Adrenal gland (tissue), 9 donors: ENCODE measurements at regions not wholly inside any gene's neighbourhood (a gene's known extent, or its start where the extent isn't known, plus 50 kb on each side); places are given as distances from the start of the nearest gene placed in this dataset.

ENCODE experiments used
- DNase-seq, 7 donors: peaks; one replicate each; pipeline ENCODE4 v3.0.0-alpha.2; 2019 to 2020
- H3K27ac ChIP-seq, 5 donors: fragments of 200-600 bp; sonication (generic) in 4 of 5; 1 replicate in 3 of 5; 2 replicates in 2 of 5; pipeline versions ENCODE4 v1.5.1 to v1.8.0; 2016 to 2020; ENCODE audit warnings: mild to moderate bottlenecking in 1 of 5
- H3K27me3 ChIP-seq: fragments of 200-600 bp; 2 replicates; pipeline ENCODE4 v1.8.0; 2021
- H3K36me3 ChIP-seq, 2 donors: fragments of 200-600 bp; replicated peaks in 1 of 2; 1 replicate in 1 of 2; 2 replicates in 1 of 2; pipeline versions ENCODE4 v1.5.1 to v1.8.0; 2018 to 2022
- H3K4me1 ChIP-seq, 2 donors: fragments of 200-600 bp; replicated peaks in 1 of 2; 1 replicate in 1 of 2; 2 replicates in 1 of 2; pipeline versions ENCODE4 v1.5.1 to v1.8.0; 2018 to 2021
- H3K4me3 ChIP-seq, 4 donors: fragments of 200-600 bp; sonication (generic) in 3 of 4; one replicate each; pipeline ENCODE4 v1.5.1; 2016 to 2018
- H3K9me3 ChIP-seq, 3 donors: fragments of 200-600 bp; sonication (generic) in 1 of 3; replicated peaks in 1 of 3; 1 replicate in 2 of 3; 2 replicates in 1 of 3; pipeline versions ENCODE4 v1.5.1 to v1.8.0; 2016 to 2021
- POLR2A ChIP-seq, 2 donors: fragments of 450-650 bp; IDR thresholded peaks; one replicate each; pipeline ENCODE4 v1.6.1; 2017; ENCODE audit warnings: antibody characterized with exemption in 2 of 2, mild to moderate bottlenecking in 2 of 2, moderate library complexity in 1 of 2
- WGBS, 4 donors: extraction: QIAGEN DNeasy Blood & Tissue Kit in 2 of 4; methylation state at CpG; one replicate each; pipeline versions ENCODE4 v1.1.5 to v1.1.7; 2013 to 2017; 5-methylcytosine and 5-hydroxymethylcytosine counted together
- intact Hi-C, 2 donors: fragments of 100-400 bp; cut with DNase I; formaldehyde crosslinking; loops; one replicate each; pipeline versions ENCODE4 v1.14.1 to v1.15.0; 2022 to 2023
- TF ChIP-seq, protein P1 (sequence below), 6 experiments: fragments of 450-650 bp in 4 of 6; fragments of 200-600 bp in 2 of 6; sonication (generic) in 1 of 6; IDR thresholded peaks; 1 replicate in 5 of 6; 2 replicates in 1 of 6; pipeline versions ENCODE4 v1.5.1 to v1.8.0; 2016 to 2021; ENCODE audit warnings: antibody characterized with exemption in 6 of 6, mild to moderate bottlenecking in 2 of 6, moderate library complexity in 1 of 6
- donor health status: healthy with polysubstance abuse.
- donor health status: Bipolar disorder and iron deficiency.
- donor health status: DM: yes; HTN: yes; CAD: no.
- donor health status: DM: no; HTN: no; CAD: no.
- donor health status: DM: no; HTN: no; CAD: no.

DNA sequence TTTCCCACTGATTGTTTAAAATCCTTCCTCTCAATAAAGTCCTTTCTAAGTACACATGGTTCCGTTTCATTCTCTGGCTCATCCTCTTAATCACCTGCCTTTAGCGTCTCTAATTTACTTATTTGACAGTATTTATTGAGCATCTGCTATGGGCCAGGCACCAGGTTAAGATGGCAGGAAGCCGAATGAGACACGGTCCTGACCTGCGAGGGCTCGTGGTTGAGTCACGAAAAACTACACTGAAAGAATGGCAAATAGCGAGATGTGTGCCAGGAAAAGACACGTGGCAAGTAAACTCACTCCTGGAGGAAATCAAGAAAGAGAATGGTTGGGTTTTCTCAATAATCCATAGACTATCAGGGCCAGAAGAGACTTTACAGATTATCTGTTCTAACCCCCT is 60.9 kb downstream of the HES1 start:
- 91 to 96% (median 95%) methylated on average over 9 of the region's 9 CpGs for WGBS, 4 donors
- H3K27ac ChIP-seq: no peak overlapping the region
- no peak overlapping the region for H3K4me3 ChIP-seq
- no peaks in the 10 kb centered on the region for H3K27me3 ChIP-seq
- DNase-seq: no peak
- H3K4me1 ChIP-seq: no peaks in the 10 kb centered on the region
- no peaks in the 10 kb centered on the region for H3K9me3 ChIP-seq
- no peaks in the 10 kb centered on the region for H3K36me3 ChIP-seq
- intact Hi-C loops: no loop called here
- no peak for TF ChIP-seq POLR2A (IDR thresholded peaks at IDR 0.05)
- TF ChIP-seq, protein P1, sequence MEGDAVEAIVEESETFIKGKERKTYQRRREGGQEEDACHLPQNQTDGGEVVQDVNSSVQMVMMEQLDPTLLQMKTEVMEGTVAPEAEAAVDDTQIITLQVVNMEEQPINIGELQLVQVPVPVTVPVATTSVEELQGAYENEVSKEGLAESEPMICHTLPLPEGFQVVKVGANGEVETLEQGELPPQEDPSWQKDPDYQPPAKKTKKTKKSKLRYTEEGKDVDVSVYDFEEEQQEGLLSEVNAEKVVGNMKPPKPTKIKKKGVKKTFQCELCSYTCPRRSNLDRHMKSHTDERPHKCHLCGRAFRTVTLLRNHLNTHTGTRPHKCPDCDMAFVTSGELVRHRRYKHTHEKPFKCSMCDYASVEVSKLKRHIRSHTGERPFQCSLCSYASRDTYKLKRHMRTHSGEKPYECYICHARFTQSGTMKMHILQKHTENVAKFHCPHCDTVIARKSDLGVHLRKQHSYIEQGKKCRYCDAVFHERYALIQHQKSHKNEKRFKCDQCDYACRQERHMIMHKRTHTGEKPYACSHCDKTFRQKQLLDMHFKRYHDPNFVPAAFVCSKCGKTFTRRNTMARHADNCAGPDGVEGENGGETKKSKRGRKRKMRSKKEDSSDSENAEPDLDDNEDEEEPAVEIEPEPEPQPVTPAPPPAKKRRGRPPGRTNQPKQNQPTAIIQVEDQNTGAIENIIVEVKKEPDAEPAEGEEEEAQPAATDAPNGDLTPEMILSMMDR (IDR thresholded peaks at IDR 0.05): no peak

DNA sequence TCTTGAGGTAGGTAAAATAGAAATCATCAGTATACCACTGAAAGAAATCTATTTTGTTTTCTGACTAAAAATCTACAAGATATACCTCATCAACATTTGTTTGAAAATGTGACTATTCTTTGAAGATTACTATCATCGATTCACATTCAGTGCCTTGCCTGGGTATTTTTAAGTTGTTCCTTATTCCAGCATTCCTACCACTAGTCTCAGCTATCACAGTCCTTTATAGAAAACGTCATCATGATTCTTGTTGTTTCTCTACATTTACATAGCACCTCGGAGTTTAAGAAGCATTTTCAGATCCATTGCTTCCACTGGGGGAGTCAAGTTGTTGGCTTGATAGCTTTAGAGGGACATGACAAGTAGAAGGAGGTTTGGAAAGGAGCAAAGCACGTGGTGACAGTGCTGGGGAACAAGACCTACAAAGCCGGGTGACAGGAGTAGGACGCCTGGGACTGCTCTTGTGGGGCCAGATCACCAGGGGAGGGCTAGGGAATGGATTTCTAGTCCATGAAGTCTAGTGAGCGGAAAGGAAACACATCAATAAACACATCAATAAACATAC is 61.5 kb downstream of the HES1 start:
- intact Hi-C loops: no loop called here
- H3K4me3 ChIP-seq: no peak overlapping the region
- no peaks in the 10 kb centered on the region for H3K36me3 ChIP-seq
- DNase-seq: no peak
- TF ChIP-seq, protein P1 (IDR thresholded peaks at IDR 0.05): no peak
- TF ChIP-seq POLR2A (IDR thresholded peaks at IDR 0.05): no peak
- WGBS, 4 donors: 88 to 90% (median 89%) methylated on average over 7 of the region's 7 CpGs
- no peaks in the 10 kb centered on the region for H3K9me3 ChIP-seq
- no peaks in the 10 kb centered on the region for H3K4me1 ChIP-seq
- H3K27me3 ChIP-seq: no peaks in the 10 kb centered on the region
- no peak overlapping the region for H3K27ac ChIP-seq

DNA sequence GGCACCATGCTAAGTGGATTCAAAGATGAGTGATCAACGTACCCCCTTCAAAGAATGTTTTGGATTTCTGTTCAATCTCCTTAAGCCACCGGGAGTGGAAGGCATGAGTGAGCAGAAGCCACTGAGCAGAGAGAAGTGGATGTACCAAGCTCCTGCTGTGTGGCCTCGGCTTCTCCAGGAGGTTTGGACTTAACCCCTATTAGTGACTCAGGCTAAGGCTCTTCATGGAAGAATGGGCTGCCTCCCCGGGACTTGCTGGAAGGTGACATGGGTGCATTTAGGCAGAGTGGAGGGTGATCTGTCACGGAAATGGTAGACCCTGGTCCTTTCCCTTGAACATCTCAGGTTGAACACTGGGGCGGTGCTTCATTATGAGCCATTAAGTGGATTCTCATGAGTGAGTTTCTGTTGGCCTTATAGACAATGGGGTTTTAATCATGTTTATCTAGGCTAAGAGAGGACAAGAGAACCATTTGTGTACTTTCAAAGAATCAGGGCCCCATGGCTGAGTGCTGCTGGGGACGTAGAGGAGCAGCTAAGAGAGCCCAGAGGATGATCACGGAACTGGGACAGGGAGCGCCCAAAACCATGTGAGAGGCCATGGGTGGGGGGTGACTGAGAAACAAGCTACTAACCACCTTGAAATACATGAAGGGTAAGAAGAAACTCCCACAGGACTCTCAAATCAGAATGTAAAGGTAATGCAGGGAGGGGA is 62.2 kb downstream of the HES1 start:
- intact Hi-C loops: no loop called here
- Histone ChIP-seq H3K4me3 (no peak overlapping the region), H3K27ac (no peak overlapping the region), H3K36me3 (no peaks in the 10 kb centered on the region), H3K9me3 (no peaks in the 10 kb centered on the region), H3K4me1 (no peaks in the 10 kb centered on the region), H3K27me3 (no peaks in the 10 kb centered on the region)
- TF ChIP-seq POLR2A (IDR thresholded peaks at IDR 0.05): no peak
- TF ChIP-seq, protein P1 (IDR thresholded peaks at IDR 0.05): no peak
- DNase-seq: no peak
- 90 to 95% (median 93%) methylated on average over 8 to 9 of the region's 9 CpGs for WGBS, 4 donors

DNA sequence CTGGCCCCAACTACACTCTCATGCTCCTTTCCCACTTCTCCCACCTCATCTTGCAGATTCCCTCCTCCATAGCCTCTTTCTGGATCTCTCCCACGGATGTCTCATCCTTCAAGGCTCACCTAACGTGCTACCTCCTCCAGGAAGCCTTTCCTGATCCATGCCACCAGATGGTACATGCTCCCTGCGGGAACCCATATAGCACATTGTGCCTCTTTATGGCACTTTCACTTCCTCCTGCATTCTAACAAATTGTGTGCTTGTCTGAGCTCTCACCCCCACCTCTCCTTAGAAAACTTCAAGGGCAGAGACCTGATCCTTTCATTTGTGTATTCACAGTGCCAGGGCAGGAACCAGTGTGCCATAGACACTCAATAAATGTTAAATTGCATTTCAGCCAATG is 63.0 kb downstream of the HES1 start:
- intact Hi-C loops: no loop called here
- WGBS, 4 donors: 62 to 89% (median 81%) methylated on average over 3 of the region's 3 CpGs
- Histone ChIP-seq H3K27ac (no peak overlapping the region), H3K36me3 (no peaks in the 10 kb centered on the region), H3K4me1 (no peaks in the 10 kb centered on the region), H3K9me3 (no peaks in the 10 kb centered on the region), H3K27me3 (peaks cover 4% of the 10 kb centered on the region), H3K4me3 (no peak overlapping the region)
- no peak for TF ChIP-seq POLR2A (IDR thresholded peaks at IDR 0.05)
- TF ChIP-seq, protein P1 (IDR thresholded peaks at IDR 0.05): no peak
- DNase-seq: no peak
